ENCODE measurements at regions not wholly inside any gene's neighbourhood (a gene's known extent, or its start where the extent isn't known, plus 50 kb on each side); places are given as distances from the start of the nearest gene placed in this dataset.

GRCh38 chr16:86823888-86824671, 245.7 kb downstream of the FOXL1 start:
- TF ChIP-seq, protein P1, sequence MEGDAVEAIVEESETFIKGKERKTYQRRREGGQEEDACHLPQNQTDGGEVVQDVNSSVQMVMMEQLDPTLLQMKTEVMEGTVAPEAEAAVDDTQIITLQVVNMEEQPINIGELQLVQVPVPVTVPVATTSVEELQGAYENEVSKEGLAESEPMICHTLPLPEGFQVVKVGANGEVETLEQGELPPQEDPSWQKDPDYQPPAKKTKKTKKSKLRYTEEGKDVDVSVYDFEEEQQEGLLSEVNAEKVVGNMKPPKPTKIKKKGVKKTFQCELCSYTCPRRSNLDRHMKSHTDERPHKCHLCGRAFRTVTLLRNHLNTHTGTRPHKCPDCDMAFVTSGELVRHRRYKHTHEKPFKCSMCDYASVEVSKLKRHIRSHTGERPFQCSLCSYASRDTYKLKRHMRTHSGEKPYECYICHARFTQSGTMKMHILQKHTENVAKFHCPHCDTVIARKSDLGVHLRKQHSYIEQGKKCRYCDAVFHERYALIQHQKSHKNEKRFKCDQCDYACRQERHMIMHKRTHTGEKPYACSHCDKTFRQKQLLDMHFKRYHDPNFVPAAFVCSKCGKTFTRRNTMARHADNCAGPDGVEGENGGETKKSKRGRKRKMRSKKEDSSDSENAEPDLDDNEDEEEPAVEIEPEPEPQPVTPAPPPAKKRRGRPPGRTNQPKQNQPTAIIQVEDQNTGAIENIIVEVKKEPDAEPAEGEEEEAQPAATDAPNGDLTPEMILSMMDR (IDR thresholded peaks at IDR 0.05; ENCODE audit: borderline replicate concordance, extremely low read depth, low read length, poor library complexity, severe bottlenecking): no peak
- TF ChIP-seq EZH2 (IDR thresholded peaks at IDR 0.05; ENCODE audit: borderline replicate concordance, low read depth, low read length, severe bottlenecking): no peak
